Right ventricle myocardium inferior (tissue), 1 donor: ENCODE measurements at regions not wholly inside any gene's neighbourhood (a gene's known extent, or its start where the extent isn't known, plus 50 kb on each side); places are given as distances from the start of the nearest gene placed in this dataset.

ENCODE experiments used
- ATAC-seq: fragments of 200-7000 bp; cut with Tn5 transposase; one replicate; pipeline ENCODE4 v1.9.1; 2020; ENCODE audit warnings: mild to moderate bottlenecking, moderate library complexity
- DNase-seq: peaks from one replicate; pipeline ENCODE4 v3.0.0; 2021; ENCODE audit errors: missing footprints
- intact Hi-C: fragments of 100-400 bp; cut with DNase I; formaldehyde crosslinking; loops from one replicate; pipeline ENCODE4 v1.11.0; 2022
- donor health status: DM: no; HTN: yes; CAD: no; lungs with severe emphysema.

DNA sequence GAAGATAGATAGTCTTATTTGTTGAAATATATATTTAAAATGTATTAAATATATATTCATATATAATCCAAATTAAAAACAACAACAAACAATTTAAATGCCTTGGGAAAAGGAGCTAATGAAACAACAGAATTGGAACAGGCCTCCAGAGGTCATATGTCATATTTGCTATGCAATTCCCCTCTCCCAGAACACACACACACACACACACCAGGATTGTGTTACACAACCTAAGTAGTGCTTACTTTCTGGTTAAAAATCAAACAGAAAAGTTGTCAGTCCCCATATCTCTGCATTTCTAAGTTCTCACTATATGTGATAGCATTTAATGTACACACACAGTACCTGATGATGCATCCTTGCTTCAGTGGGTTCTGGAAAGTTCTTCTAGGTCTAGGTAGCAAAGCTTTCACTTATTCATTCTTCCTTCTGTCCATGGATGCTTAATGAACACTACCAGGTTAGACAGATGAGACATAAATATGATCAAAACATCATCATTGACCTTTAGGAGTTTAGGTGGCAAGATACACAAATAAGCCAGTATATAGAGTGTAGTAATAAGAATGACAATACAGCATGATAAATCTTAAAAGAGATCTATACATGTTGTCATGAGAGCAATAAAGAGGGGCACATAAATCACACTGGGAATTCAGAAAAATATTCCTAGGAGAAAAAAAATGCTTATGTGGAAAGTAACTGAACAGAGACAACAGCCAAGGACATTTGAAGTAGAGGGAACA lies 662.8 kb downstream of the PTPRC start:
- DNase-seq (no peak), ATAC-seq (no peak)
- intact Hi-C loops: no loop called here

DNA sequence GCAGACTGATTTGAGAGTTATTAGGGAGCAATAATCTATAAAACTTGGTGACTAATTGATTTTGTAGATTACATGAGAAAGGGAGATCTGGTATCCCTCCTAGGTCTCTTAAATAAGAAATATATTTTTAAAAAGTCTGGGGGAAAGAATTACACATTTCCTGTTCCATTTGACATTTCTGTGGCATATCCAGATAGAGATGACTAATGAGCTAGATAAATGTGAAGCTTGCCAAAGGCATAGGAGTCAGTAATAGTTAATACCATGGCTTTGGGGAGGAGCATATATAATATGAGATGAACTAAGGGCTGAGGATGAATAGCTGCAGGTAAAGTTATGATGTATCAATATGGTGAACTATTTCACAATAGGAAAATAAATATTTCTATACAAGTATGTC lies 663.7 kb downstream of the PTPRC start:
- intact Hi-C loops: no loop called here
- ATAC-seq (no peak), DNase-seq (no peak)

DNA sequence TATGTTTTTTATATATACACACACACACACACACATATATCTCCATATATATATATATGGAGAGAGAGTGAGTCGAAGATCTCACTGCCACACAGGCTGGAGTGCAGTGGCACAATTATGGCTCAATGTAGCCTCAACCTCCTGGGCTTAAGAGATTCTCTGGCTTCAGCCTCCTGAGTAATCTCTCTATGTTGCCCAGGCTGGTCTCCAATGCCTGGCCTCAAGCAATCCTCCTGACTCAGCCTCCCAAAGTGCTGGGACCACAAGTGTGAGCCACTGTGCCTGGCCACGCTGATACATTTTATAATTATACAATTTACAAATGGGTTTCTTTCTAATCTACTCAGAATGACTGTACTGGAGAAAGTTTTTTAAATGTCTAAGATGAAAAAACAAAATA lies 664.2 kb downstream of the PTPRC start:
- ATAC-seq (no peak), DNase-seq (no peak)
- intact Hi-C loops: no loop called here

DNA sequence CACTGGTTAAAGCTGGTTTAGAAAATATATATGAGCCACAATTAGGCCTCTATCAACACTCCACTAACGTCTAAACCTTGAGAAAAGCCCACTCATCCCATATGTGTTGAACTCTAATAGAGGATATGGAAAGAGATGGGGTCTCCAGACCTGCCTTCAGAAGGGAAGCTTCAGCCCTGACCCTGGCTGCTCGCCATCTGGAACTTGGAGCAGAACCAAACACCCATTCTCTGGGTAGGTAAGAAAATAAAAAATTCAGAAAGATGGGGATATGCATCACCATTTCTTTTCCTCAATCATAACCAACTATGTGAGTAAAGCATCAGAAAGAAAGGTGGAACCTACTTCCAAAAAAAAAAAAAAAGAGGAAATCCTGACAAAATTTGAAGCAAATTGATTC lies 666.2 kb downstream of the PTPRC start:
- ATAC-seq (no peak), DNase-seq (no peak)
- intact Hi-C loops: no loop called here

DNA sequence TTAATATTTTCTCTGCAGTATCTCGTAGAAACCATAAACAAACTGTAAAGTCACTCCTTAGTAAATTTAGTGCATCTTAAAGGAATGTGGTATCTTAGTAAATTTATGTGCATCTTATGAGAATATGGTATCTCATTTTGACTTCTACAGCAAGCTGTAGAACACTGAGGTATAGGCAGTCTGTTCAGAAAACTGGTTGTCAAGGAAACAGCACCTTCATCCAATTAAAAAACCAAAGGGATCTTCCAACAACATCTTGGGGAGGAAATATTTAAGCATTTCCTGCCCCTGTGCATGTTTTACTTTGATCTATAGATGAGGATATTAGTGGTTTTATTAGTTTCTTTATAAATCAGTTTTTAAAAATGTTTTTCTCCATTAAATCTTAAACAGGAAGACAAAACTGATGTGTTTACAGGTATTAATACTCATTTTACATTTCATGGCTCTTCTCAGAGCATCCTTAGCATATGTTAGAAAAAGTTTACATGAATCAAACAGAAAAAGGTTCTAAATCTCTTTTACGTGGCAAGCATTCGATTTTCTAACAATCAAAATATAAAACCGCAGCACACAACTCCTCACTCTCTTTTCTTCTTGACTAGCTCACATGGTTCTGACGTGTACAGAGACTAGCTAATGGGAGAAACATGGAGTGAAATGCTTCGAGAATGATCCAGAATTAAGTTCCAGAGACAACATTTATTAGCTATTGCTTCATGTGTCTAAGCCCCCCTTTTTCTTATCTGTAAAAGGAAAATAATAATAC lies 668.8 kb downstream of the PTPRC start:
- ATAC-seq (no peak), DNase-seq (no peak)
- intact Hi-C loops: no loop called here

DNA sequence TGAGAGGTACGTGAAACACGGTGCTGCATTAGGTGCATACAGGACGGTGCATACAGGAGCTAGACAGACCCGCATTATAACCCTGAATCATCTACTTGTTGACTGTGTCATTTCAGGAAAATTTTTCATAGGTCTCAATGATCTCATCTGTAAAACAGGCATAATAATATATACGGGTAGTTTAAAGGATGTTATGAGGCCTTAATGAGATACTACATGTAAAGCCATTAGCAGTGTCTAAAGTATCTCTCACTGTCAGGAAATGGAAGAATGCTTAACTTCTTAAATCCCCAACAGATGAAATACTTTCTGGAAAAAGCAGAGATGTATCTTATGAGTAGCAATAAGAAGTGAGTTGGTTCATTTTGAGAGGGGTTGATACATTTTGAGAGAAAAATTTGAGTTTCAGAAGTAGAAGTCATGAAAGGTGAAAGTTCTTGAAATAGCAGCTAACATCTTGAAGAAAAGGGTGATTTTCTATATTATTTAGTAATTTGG lies 669.6 kb downstream of the PTPRC start:
- no peak for ATAC-seq
- intact Hi-C loops: no loop called here
- no peak for DNase-seq

DNA sequence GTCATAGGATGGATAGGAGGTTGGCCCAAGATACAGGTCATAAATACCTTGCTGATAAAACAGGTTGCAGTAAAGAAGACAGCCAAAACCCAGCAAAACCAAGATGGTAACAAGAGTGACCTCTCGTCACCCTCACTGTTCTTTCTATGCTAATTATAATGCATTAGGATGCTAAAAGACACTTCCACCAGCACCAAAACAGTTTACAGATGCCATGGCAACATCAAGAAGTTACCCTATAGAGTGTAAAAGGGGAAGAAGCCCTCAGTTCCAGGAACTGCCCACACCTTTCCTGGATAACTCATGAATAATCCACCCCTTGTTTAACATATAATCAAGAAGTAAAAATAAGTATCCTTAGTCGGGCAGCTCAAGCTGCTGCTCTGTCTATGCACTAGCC lies 671.9 kb downstream of the PTPRC start:
- intact Hi-C loops: no loop called here
- no peak for DNase-seq
- no peak for ATAC-seq

DNA sequence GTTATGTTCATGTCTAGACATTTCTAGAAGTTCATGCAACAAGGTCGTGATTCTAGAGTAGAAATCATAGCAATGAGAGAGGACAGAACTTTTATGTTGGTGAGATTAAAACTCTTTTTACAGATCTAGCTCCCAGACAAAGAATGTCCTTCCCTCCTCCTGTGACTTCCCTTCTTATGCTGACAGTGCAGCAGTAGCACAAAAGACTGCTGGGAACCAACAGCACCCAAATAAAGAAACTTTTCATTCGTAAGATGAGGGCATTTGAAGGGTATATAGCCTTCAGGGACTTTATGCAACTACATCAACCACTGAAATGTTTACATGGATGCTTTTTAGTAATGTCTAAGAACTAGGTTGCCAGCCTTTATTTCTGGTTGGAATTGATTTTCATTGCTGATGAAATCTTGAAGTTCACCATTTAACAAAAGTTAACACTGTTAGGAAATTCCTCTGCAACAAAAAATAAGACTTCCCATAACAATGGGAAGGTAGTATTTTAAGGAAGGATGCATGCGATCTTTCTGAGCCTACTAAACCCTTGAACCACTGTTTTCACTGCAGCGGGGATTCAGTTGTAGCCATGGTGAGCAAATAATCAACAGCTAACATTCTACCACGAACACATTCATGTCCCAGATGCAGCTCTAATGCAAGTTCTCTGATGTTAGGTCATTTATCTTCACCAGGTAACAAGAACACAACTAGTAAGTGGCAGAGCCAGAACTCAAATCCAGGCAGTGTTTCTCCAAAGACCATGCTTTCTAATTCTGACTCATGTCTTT lies 672.8 kb downstream of the PTPRC start:
- intact Hi-C loops: no loop called here
- ATAC-seq (no peak), DNase-seq (no peak)

DNA sequence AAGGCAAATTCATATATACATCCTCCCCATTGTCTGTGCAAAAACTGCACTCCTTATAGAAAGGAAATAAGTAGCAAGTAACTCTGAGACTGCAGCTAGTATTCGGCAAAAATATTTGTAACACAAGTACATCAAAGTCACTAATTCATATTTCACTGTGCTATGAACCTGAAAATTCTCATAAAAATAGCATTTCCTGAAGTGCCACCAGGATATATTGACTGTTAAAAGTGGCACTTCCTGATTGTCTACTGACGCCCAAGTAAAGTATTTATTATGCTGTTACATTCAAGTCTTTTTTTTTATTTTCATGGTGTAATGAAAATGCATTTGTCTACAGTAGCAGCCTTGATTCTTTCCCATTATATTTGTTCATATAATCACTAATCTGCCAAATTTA lies 673.8 kb downstream of the PTPRC start:
- DNase-seq (no peak), ATAC-seq (no peak)
- intact Hi-C loops: no loop called here

DNA sequence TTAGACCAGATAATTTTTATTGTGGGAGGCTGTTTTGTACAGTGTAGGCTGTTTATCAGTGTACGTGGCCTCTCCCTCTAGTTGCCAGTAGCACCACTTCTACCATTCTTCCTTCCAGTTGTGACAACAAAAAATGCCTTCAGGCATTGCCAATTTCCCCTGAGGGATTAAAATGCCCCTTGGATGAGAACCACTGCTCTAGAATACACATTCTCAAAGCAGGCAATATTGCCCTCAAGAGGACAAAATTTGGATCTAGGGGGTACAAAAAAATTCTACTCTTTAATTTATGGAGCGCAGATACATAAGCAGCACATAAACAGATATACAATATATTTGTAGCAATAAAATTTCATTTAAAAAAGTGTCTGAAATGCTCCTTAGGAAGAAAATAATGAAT lies 674.6 kb downstream of the PTPRC start:
- intact Hi-C loops: no loop called here
- DNase-seq (no peak), ATAC-seq (no peak)

DNA sequence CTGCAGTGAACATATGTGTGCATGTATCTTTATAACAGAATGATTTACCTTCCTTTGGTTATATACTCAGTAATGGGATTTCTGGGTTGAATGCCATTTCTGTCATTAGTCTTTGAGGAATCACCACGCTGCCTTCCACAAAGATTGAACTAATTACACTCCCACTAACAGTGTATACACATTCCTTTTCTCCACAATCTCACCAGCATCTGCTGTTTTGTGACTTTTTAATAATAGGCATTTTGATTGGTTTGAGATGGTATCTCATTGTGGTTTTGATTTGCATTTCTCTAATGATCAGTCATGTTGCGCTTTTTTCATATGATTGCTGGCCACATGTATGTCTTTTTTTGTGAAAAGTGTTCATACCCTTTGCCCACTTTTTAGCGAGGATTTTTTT lies 680.5 kb downstream of the PTPRC start:
- intact Hi-C loops: no loop called here
- no peak for DNase-seq
- ATAC-seq: no peak

DNA sequence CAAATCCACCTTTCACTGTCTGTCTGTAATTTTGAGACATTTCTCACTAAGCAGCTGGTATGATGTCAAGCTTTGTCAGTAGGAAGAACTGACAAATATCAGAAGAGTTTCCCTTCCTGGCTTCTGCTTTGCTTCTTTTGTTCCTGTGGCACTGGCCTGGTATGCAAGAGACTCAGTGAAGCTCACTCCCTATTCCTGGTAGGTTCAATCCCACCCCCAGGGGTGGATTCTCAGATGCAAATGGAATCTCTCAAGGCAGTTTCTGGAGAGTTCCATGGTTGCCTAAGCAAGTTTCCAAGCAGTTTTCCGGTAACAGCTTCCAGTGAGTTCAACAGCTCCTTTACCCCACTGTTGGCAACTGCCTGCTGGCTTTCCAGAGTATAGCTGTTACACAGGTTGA lies 683.4 kb downstream of the PTPRC start:
- DNase-seq: no peak
- intact Hi-C loops: no loop called here
- ATAC-seq: no peak

DNA sequence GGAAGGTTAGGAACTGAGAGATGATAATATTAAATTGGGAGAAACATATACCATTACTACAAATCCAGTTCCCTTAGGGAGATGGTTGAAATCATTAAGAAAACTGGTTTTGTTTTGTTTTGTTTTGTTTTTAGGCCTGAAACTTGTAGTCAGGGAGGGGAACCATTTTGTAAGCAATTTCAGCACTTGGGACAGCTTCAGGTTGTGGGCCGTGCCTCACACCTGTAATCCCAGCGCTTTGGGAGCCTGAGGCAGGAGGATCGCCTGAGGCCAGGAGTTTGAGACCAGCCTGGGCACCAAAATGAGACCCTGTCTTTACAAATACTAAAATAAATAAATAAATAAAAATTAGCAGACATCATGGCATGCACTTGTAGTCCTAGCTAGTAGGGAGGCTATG lies 694.3 kb upstream of the NR5A2 start:
- ATAC-seq: no peak
- no peak for DNase-seq
- intact Hi-C loops: no loop called here

DNA sequence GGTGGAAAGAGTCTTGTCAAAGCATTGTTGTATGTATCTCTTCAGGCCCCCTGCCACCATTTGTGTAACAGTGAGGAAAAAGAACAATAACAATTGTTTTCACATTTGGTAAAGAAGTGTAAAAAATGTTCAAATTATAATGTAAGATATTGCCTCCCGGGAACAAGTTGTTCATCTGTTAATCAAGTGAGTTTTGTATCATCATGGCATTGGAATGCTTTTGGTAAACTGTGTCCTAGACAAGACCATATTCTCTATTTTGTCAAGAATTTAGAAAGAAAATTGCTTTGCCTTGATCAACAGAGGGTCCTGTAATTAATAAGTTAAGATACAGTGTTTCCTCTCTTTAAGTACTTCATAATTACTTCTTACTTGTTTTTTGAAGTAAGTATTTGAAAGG lies 692.0 kb upstream of the NR5A2 start:
- intact Hi-C loops: no loop called here
- no peak for DNase-seq

DNA sequence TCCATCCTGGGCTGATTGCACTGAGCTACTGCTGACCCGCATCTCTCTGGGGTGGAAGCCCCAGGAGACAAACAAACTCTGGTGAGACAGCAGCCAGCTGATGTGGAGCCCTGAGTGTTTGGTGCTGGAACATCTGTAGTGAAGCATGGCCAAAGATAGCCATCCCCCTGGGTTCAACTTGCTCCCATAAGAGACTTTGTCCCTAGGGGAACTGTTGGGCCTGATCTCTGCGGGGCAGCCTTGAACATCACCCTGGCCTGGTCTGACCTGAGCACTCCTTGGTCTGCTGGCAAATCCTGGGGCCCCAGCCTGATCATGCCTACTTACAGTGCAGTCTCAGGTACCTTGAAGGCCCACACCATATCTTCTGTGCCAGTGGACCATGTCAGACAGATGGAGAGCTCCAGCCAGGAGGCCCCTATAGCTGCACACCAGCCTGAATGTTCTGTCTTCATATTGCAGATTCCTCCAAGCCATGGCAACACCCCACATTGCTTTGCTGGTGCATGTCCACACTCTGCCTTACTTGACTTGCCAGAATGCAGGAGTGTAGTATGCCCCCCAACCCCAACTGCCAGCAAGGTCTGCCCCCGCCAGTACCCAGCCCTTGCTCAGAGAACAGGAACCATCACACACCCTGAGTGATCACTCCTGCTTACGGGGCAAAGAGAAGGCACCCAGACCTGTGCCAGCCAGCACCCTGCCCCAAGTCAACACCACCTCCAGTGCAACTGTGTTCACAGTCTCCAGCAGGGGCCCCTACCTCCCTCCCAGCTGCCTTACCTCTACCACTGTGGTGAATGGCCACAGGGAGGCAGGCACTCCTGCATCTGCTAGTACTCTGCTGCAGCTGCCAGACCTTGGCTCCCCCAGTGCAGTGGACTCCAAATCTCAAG lies 690.5 kb upstream of the NR5A2 start:
- no peak for ATAC-seq
- intact Hi-C loops: no loop called here
- DNase-seq: no peak

More for the DNA sequence above, 692.0 kb upstream of the NR5A2 start:
- no peak for ATAC-seq

DNA sequence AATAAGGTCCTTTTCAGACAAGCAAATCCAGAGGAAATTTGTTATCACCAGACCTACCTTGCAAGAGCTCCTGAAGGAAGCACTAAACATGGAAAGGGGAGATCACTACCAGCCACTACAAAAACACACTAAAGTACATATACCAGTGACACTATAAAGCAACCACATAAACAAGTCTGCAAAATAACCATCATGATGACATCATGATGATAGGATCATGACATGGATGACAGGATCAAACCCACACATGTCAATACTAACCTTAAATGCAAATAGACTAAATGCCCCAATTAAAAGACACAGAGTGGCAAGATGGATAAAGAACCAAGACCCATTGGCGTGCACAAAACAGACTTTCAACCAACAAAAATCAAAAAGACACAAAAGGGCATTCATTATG lies 688.8 kb upstream of the NR5A2 start:
- intact Hi-C loops: no loop called here
- ATAC-seq: no peak
- no peak for DNase-seq

DNA sequence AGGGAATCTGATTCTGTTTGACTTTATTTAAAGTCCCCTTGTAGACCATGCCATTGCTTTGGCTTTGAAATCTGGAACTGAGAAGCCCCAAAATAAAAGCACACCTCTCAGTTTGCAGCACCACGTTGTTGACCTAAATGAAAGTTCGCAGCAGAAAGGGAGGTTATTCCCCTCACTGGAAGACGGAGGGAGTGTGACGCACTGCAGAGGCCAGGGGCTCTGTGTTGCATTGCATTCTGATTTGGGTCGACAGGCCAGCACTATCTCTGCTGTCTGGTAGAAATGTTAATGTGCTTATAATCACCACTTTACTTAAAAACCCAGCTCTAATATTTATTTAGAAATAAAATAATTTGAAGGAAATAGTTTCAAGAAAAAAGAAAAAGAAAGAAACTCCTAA lies 675.2 kb upstream of the NR5A2 start:
- intact Hi-C loops: no loop called here
- DNase-seq (no peak), ATAC-seq (no peak)

DNA sequence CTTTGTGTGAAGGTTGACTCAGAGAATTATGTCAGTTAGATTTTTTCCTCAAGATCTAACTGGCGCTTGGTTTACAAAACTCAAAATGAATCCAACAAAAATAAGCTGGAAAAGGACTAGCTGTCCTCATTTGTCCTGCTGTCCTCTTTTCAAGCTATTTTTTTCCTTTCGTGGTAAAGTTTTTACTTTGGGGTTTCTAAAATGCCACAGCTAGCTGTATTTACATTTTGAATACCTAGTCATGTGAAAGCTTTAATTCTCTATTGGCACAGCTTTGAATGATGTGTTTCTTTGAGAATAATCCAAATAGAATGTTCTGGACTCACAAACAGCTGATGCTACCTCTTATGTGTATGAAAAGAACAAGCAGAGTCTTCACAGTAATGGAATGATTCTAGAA lies 673.6 kb upstream of the NR5A2 start:
- intact Hi-C loops: no loop called here
- no peak for ATAC-seq
- DNase-seq: no peak

DNA sequence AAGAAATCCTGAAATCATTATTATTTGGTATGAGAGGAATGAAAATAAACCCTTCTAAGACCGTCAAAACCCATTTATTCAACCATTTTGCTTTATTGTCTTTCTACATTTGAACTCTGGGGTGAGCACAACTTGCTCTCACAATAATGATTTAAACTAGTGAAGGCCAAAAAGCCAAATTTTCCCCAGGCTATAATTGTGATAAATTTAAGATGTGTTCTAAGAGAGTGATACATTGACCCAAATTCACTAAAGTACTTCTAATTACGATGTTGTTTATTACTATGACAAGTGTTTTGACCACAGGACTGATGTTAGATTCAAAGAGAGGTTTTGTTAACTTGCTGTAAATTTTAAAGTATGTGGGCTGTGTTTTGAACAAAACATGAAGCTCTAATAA lies 670.9 kb upstream of the NR5A2 start:
- ATAC-seq: no peak
- intact Hi-C loops: no loop called here
- DNase-seq: no peak
